ENCODE measurements at regions not wholly inside any gene's neighbourhood (a gene's known extent, or its start where the extent isn't known, plus 50 kb on each side); places are given as distances from the start of the nearest gene placed in this dataset.

- no peak overlapping the region for H3K9ac ChIP-seq (ENCODE audit: low read length)
Measured at GRCh38 chr17:70569128-70569527, 399.8 kb downstream of the KCNJ2 start.

DNA sequence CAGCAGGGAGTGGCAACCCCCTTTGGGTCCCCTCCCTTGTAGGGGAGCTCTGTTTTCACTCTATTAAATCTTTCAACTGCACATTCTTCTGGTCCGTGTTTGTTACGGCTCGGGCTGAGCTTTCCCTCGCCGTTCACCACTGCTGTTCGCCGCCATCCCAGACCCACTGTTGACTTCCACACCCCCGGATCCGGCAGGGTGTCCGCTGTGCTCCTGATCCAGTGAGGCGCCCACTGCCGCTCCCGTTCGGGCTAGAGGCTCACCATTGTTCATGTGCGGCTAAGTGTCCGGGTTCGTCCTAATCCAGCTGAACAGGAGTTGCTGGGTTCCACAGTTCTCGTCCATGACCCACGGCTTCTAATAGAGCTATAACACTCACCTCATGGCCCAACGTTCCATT, 408.1 kb downstream of the KCNJ2 start:
- no peak overlapping the region for H3K4me2 ChIP-seq (ENCODE audit: low read length)
- TF ChIP-seq, protein P1, sequence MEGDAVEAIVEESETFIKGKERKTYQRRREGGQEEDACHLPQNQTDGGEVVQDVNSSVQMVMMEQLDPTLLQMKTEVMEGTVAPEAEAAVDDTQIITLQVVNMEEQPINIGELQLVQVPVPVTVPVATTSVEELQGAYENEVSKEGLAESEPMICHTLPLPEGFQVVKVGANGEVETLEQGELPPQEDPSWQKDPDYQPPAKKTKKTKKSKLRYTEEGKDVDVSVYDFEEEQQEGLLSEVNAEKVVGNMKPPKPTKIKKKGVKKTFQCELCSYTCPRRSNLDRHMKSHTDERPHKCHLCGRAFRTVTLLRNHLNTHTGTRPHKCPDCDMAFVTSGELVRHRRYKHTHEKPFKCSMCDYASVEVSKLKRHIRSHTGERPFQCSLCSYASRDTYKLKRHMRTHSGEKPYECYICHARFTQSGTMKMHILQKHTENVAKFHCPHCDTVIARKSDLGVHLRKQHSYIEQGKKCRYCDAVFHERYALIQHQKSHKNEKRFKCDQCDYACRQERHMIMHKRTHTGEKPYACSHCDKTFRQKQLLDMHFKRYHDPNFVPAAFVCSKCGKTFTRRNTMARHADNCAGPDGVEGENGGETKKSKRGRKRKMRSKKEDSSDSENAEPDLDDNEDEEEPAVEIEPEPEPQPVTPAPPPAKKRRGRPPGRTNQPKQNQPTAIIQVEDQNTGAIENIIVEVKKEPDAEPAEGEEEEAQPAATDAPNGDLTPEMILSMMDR (IDR thresholded peaks at IDR 0.05; ENCODE audit: low read length): no peak
- TF ChIP-seq EZH2 (IDR thresholded peaks at IDR 0.05; ENCODE audit: borderline replicate concordance, low read length): no peak
- H3K79me2 ChIP-seq (ENCODE audit: insufficient read depth, low read length): no peaks in the 10 kb centered on the region
- no peak overlapping the region for H3K27ac ChIP-seq (ENCODE audit: low read depth, low read length, poor library complexity, severe bottlenecking)
- H3F3A ChIP-seq (ENCODE audit: insufficient read depth, low read length): no peaks in the 10 kb centered on the region
- H3K9ac ChIP-seq (ENCODE audit: low read length): no peak overlapping the region
- H3K4me1 ChIP-seq (ENCODE audit: insufficient read depth, low read length, severe bottlenecking): no peaks in the 10 kb centered on the region
- H3K4me3 ChIP-seq (ENCODE audit: low read depth, low read length, poor library complexity, severe bottlenecking): no peak overlapping the region
- H2AFZ ChIP-seq (ENCODE audit: low read length): no peak overlapping the region
- H3K36me3 ChIP-seq (ENCODE audit: insufficient read depth, low read length): no peaks in the 10 kb centered on the region
- no peaks in the 10 kb centered on the region for H4K20me1 ChIP-seq (ENCODE audit: insufficient read depth, low read length)
- no peaks in the 10 kb centered on the region for H3K9me2 ChIP-seq (ENCODE audit: low read depth, low read length)
- H3K9me3 ChIP-seq (ENCODE audit: low read length): no peaks in the 10 kb centered on the region
- H3K27me3 ChIP-seq (ENCODE audit: insufficient read depth, low read length): no peaks in the 10 kb centered on the region

More at GRCh38 chr17:70569128-70569527, 399.8 kb downstream of the KCNJ2 start:
- H3K36me3 ChIP-seq (ENCODE audit: insufficient read depth, low read length): no peaks in the 10 kb centered on the region
- no peak overlapping the region for H3K4me3 ChIP-seq (ENCODE audit: low read depth, low read length, poor library complexity, severe bottlenecking)
- no peak overlapping the region for H3K27ac ChIP-seq (ENCODE audit: low read depth, low read length, poor library complexity, severe bottlenecking)
- H2AFZ ChIP-seq (ENCODE audit: low read length): no peak overlapping the region
- no peaks in the 10 kb centered on the region for H3K27me3 ChIP-seq (ENCODE audit: insufficient read depth, low read length)
- H3K4me1 ChIP-seq (ENCODE audit: insufficient read depth, low read length, severe bottlenecking): no peaks in the 10 kb centered on the region
- no peak for TF ChIP-seq EZH2 (IDR thresholded peaks at IDR 0.05; ENCODE audit: borderline replicate concordance, low read length)
- TF ChIP-seq, protein P1 (IDR thresholded peaks at IDR 0.05; ENCODE audit: low read length): no peak
- H4K20me1 ChIP-seq (ENCODE audit: insufficient read depth, low read length): no peaks in the 10 kb centered on the region
- H3K9me2 ChIP-seq (ENCODE audit: low read depth, low read length): no peaks in the 10 kb centered on the region
- no peak overlapping the region for H3K4me2 ChIP-seq (ENCODE audit: low read length)
- no peaks in the 10 kb centered on the region for H3K79me2 ChIP-seq (ENCODE audit: insufficient read depth, low read length)
- no peaks in the 10 kb centered on the region for H3K9me3 ChIP-seq (ENCODE audit: low read length)
- H3F3A ChIP-seq (ENCODE audit: insufficient read depth, low read length): no peaks in the 10 kb centered on the region

DNA sequence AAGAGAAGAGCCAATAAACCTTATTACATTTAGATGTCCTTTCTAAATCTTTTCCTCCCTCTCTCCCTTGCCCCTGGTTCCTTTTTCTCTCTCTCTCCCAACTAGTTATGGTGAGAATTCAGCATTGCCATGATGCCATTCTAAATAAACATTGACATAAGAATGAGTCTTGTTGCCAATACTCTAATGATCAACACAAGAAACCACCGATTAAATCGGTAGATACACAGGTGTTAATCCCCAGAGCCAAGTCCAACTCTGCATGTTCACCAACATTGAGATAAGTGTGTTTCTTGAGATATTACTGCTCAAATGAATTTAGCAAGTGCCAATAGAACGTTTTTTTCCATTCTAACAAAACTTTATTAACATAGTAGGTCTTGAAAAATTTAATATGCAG, 412.1 kb downstream of the KCNJ2 start:
- no peak overlapping the region for H3K9ac ChIP-seq (ENCODE audit: low read length)
- H3F3A ChIP-seq (ENCODE audit: insufficient read depth, low read length): no peaks in the 10 kb centered on the region
- H3K9me3 ChIP-seq (ENCODE audit: low read length): no peaks in the 10 kb centered on the region
- no peak for TF ChIP-seq EZH2 (IDR thresholded peaks at IDR 0.05; ENCODE audit: borderline replicate concordance, low read length)
- TF ChIP-seq, protein P1 (IDR thresholded peaks at IDR 0.05; ENCODE audit: low read length): no peak
- no peaks in the 10 kb centered on the region for H3K79me2 ChIP-seq (ENCODE audit: insufficient read depth, low read length)
- no peaks in the 10 kb centered on the region for H3K9me2 ChIP-seq (ENCODE audit: low read depth, low read length)
- no peak overlapping the region for H2AFZ ChIP-seq (ENCODE audit: low read length)
- H3K4me1 ChIP-seq (ENCODE audit: insufficient read depth, low read length, severe bottlenecking): no peaks in the 10 kb centered on the region
- H3K36me3 ChIP-seq (ENCODE audit: insufficient read depth, low read length): no peaks in the 10 kb centered on the region
- H3K27ac ChIP-seq (ENCODE audit: low read depth, low read length, poor library complexity, severe bottlenecking): no peak overlapping the region
- H3K4me3 ChIP-seq (ENCODE audit: low read depth, low read length, poor library complexity, severe bottlenecking): no peak overlapping the region
- H3K4me2 ChIP-seq (ENCODE audit: low read length): no peak overlapping the region
- no peaks in the 10 kb centered on the region for H3K27me3 ChIP-seq (ENCODE audit: insufficient read depth, low read length)
- no peaks in the 10 kb centered on the region for H4K20me1 ChIP-seq (ENCODE audit: insufficient read depth, low read length)

All from OCI-LY1 (cell line).